Muscle layer of colon (tissue), 2 donors: ENCODE measurements at regions not wholly inside any gene's neighbourhood (a gene's known extent, or its start where the extent isn't known, plus 50 kb on each side); places are given as distances from the start of the nearest gene placed in this dataset.

Experiments
- H3K27ac ChIP-seq: one replicate; pipeline ENCODE4 v1.7.0; 2013; ENCODE audit warnings: low read depth, mild to moderate bottlenecking, low read length, moderate library complexity
- H3K27me3 ChIP-seq, 2 donors: one replicate each; pipeline ENCODE4 v1.7.0; 2013; ENCODE audit warnings: low read length in 2 of 2, mild to moderate bottlenecking in 2 of 2; ENCODE audit not compliant: insufficient read depth in 2 of 2, control insufficient read depth in 1 of 2
- H3K36me3 ChIP-seq: one replicate; pipeline ENCODE4 v1.7.0; 2013; ENCODE audit warnings: mild to moderate bottlenecking, low read length; ENCODE audit not compliant: insufficient read depth
- H3K4me1 ChIP-seq: one replicate; pipeline ENCODE4 v1.7.0; 2013; ENCODE audit warnings: mild to moderate bottlenecking, low read length; ENCODE audit not compliant: insufficient read depth
- H3K4me3 ChIP-seq, 2 donors: one replicate each; pipeline ENCODE4 v1.7.0; 2013; ENCODE audit warnings: low read length in 2 of 2, low read depth in 1 of 2, mild to moderate bottlenecking in 1 of 2, moderate library complexity in 1 of 2
- H3K9ac ChIP-seq: one replicate; pipeline ENCODE4 v1.7.0; 2013; ENCODE audit warnings: low read length
- H3K9me3 ChIP-seq: one replicate; pipeline ENCODE4 v1.7.0; 2013; ENCODE audit warnings: mild to moderate bottlenecking, low read length
- donor health status: abdominal sarcoma.
- donor health status: Adenocarcinoma of cecum.

- H3K27me3 ChIP-seq = no peaks in the 10 kb centered on the region
- H3K4me1 ChIP-seq = no peaks in the 10 kb centered on the region
- H3K4me3 ChIP-seq = no peak overlapping the region
- no peaks in the 10 kb centered on the region for H3K36me3 ChIP-seq
- no peak overlapping the region for H3K27ac ChIP-seq
- H3K9ac ChIP-seq = no peak overlapping the region
- no peaks in the 10 kb centered on the region for H3K9me3 ChIP-seq
Measured at GRCh38 chr14:25140411-25140810, 90.5 kb upstream of the STXBP6 start.

- H3K9me3 ChIP-seq = no peaks in the 10 kb centered on the region
- H3K9ac ChIP-seq = no peak overlapping the region
- no peaks in the 10 kb centered on the region for H3K4me1 ChIP-seq
- no peak overlapping the region for H3K27ac ChIP-seq
- H3K36me3 ChIP-seq = no peaks in the 10 kb centered on the region
- no peak overlapping the region for H3K4me3 ChIP-seq
- peaks cover 0 to 9% of the 10 kb centered on the region in 2 donors for H3K27me3 ChIP-seq
Measured at GRCh38 chr14:25136811-25137210, 86.9 kb upstream of the STXBP6 start.

- no peaks in the 10 kb centered on the region for H3K4me1 ChIP-seq
- no peak overlapping the region for H3K4me3 ChIP-seq
- no peak overlapping the region for H3K9ac ChIP-seq
- H3K27me3 ChIP-seq = peaks cover 0 to 9% of the 10 kb centered on the region in 2 donors
- H3K27ac ChIP-seq = no peak overlapping the region
- no peaks in the 10 kb centered on the region for H3K9me3 ChIP-seq
- H3K36me3 ChIP-seq = no peaks in the 10 kb centered on the region
Measured at GRCh38 chr14:25134184-25134583, 84.2 kb upstream of the STXBP6 start.

- no peaks in the 10 kb centered on the region for H3K4me1 ChIP-seq
- H3K27me3 ChIP-seq = peaks cover 0 to 9% of the 10 kb centered on the region in 2 donors
- H3K9me3 ChIP-seq = no peaks in the 10 kb centered on the region
- no peaks in the 10 kb centered on the region for H3K36me3 ChIP-seq
- H3K27ac ChIP-seq = no peak overlapping the region
- H3K4me3 ChIP-seq = no peak overlapping the region
- no peak overlapping the region for H3K9ac ChIP-seq
Measured at GRCh38 chr14:25132732-25133422, 82.9 kb upstream of the STXBP6 start.

GRCh38 chr14:25132094-25132493 is 82.1 kb upstream of the STXBP6 start:
- Histone ChIP-seq H3K36me3 (no peaks in the 10 kb centered on the region), H3K27me3 (peaks cover 0 to 9% of the 10 kb centered on the region in 2 donors), H3K4me3 (no peak overlapping the region), H3K27ac (no peak overlapping the region), H3K9ac (no peak overlapping the region), H3K4me1 (no peaks in the 10 kb centered on the region), H3K9me3 (no peaks in the 10 kb centered on the region)

GRCh38 chr14:25122843-25123242 is 72.9 kb upstream of the STXBP6 start:
- H3K27ac ChIP-seq = no peak overlapping the region
- no peak overlapping the region for H3K9ac ChIP-seq
- H3K4me1 ChIP-seq = no peaks in the 10 kb centered on the region
- H3K4me3 ChIP-seq = no peak overlapping the region
- H3K36me3 ChIP-seq = no peaks in the 10 kb centered on the region
- no peaks in the 10 kb centered on the region for H3K27me3 ChIP-seq
- no peaks in the 10 kb centered on the region for H3K9me3 ChIP-seq

GRCh38 chr14:25122211-25122610 is 72.3 kb upstream of the STXBP6 start:
- H3K27ac ChIP-seq = no peak overlapping the region
- H3K9me3 ChIP-seq = no peaks in the 10 kb centered on the region
- H3K9ac ChIP-seq = no peak overlapping the region
- H3K4me1 ChIP-seq = no peaks in the 10 kb centered on the region
- H3K4me3 ChIP-seq = no peak overlapping the region
- no peaks in the 10 kb centered on the region for H3K27me3 ChIP-seq
- H3K36me3 ChIP-seq = no peaks in the 10 kb centered on the region

- no peaks in the 10 kb centered on the region for H3K27me3 ChIP-seq
- no peaks in the 10 kb centered on the region for H3K9me3 ChIP-seq
- no peak overlapping the region for H3K27ac ChIP-seq
- no peaks in the 10 kb centered on the region for H3K4me1 ChIP-seq
- no peaks in the 10 kb centered on the region for H3K36me3 ChIP-seq
- no peak overlapping the region for H3K4me3 ChIP-seq
- H3K9ac ChIP-seq = no peak overlapping the region
Measured at GRCh38 chr14:25121337-25122129, 71.6 kb upstream of the STXBP6 start.

- Histone ChIP-seq H3K4me1 (no peaks in the 10 kb centered on the region), H3K9me3 (no peaks in the 10 kb centered on the region), H3K4me3 (no peak overlapping the region), H3K27me3 (no peaks in the 10 kb centered on the region), H3K36me3 (no peaks in the 10 kb centered on the region), H3K9ac (no peak overlapping the region), H3K27ac (no peak overlapping the region)
Measured at GRCh38 chr14:25120261-25120660, 70.3 kb upstream of the STXBP6 start.

GRCh38 chr14:25118671-25119070 is 68.7 kb upstream of the STXBP6 start:
- H3K27ac ChIP-seq = no peak overlapping the region

GRCh38 chr14:25117342-25117741 is 67.4 kb upstream of the STXBP6 start:
- Histone ChIP-seq H3K4me1 (no peaks in the 10 kb centered on the region), H3K36me3 (no peaks in the 10 kb centered on the region), H3K4me3 (no peak overlapping the region), H3K9ac (no peak overlapping the region), H3K9me3 (no peaks in the 10 kb centered on the region), H3K27ac (no peak overlapping the region), H3K27me3 (no peaks in the 10 kb centered on the region)

More at GRCh38 chr14:25118671-25119070, 68.7 kb upstream of the STXBP6 start:
- no peaks in the 10 kb centered on the region for H3K27me3 ChIP-seq
- H3K9ac ChIP-seq = no peak overlapping the region
- no peaks in the 10 kb centered on the region for H3K4me1 ChIP-seq
- no peaks in the 10 kb centered on the region for H3K36me3 ChIP-seq
- H3K9me3 ChIP-seq = no peaks in the 10 kb centered on the region
- H3K4me3 ChIP-seq = no peak overlapping the region
